A549 (cell line): ENCODE measurements at regions not wholly inside any gene's neighbourhood (a gene's known extent, or its start where the extent isn't known, plus 50 kb on each side); places are given as distances from the start of the nearest gene placed in this dataset.

Experiments used
- CEBPB ChIP-seq, 2 experiments: fragments of >200 bp in 1 of 2; sonication (Bioruptor Twin) in 1 of 2; formaldehyde crosslinking in 1 of 2; IDR thresholded peaks; 2 replicates each; pipeline ENCODE4 v1.6.1; 2012 to 2016
- CTCF ChIP-seq: fragments of >200 bp; sonication (Bioruptor Twin); formaldehyde crosslinking; IDR thresholded peaks from 3 replicates; pipeline ENCODE4 v1.5.1; 2016
- ELK1 ChIP-seq: fragments of 150-350 bp; IDR thresholded peaks from 2 replicates; pipeline ENCODE4 v1.6.1; 2014; ENCODE audit warnings: low read depth, mild to moderate bottlenecking, low read length
- GATA3 ChIP-seq: IDR thresholded peaks from 2 replicates; pipeline ENCODE4 v1.6.1; 2012; ENCODE audit warnings: borderline replicate concordance
- MYC ChIP-seq: IDR thresholded peaks from 2 replicates; pipeline ENCODE4 v1.6.1; 2012; ENCODE audit warnings: mild to moderate bottlenecking, inconsistent platforms, low read length, improper control_type of control experiment, borderline replicate concordance
- RARB ChIP-seq: fragments of 250-450 bp; sonication (Bioruptor Pico); IDR thresholded peaks from 2 replicates; pipeline ENCODE4 v1.8.0; 2021; ENCODE audit warnings: mild to moderate bottlenecking, moderate library complexity
- RCOR1 ChIP-seq: fragments of 150-350 bp; IDR thresholded peaks from 2 replicates; pipeline ENCODE4 v1.6.1; 2014; ENCODE audit warnings: antibody characterized with exemption, low read length, low read depth
- REST ChIP-seq: fragments of 200-600 bp; sonication (generic); IDR thresholded peaks from 2 replicates; pipeline ENCODE4 v1.6.1; 2016; ENCODE audit warnings: antibody characterized with exemption, mild to moderate bottlenecking, moderate library complexity
- ZC3H11A ChIP-seq: fragments of 450-650 bp; IDR thresholded peaks from 2 replicates; pipeline ENCODE4 v1.6.1; 2014; ENCODE audit warnings: antibody characterized with exemption, mild to moderate bottlenecking
- ZNF302 ChIP-seq: fragments of 250-450 bp; sonication (Bioruptor Pico); IDR thresholded peaks from 2 replicates; pipeline ENCODE4 v1.9.0; 2021; ENCODE audit warnings: inconsistent platforms, mild to moderate bottlenecking, moderate library complexity
- ZSCAN20 ChIP-seq: fragments of 250-450 bp; sonication (Bioruptor Pico); IDR thresholded peaks from 2 replicates; pipeline ENCODE4 v1.8.0; 2022; ENCODE audit warnings: mild to moderate bottlenecking, moderate library complexity

GRCh38 chr11:101277036-101277435 lies 147.4 kb upstream of the PGR start:
- TF ChIP-seq CTCF (no peak), ELK1 (no peak), RCOR1 (no peak), MYC (no peak), CEBPB (IDR thresholded peaks at IDR 0.05) (no peak), ZNF302 (CRISPR knock-in tag) (no peak), RARB (CRISPR knock-in tag) (no peak), ZC3H11A (no peak), REST (no peak), GATA3 (no peak), ZSCAN20 (no peak)
